ENCODE measurements at regions not wholly inside any gene's neighbourhood (a gene's known extent, or its start where the extent isn't known, plus 50 kb on each side); places are given as distances from the start of the nearest gene placed in this dataset.

DNA sequence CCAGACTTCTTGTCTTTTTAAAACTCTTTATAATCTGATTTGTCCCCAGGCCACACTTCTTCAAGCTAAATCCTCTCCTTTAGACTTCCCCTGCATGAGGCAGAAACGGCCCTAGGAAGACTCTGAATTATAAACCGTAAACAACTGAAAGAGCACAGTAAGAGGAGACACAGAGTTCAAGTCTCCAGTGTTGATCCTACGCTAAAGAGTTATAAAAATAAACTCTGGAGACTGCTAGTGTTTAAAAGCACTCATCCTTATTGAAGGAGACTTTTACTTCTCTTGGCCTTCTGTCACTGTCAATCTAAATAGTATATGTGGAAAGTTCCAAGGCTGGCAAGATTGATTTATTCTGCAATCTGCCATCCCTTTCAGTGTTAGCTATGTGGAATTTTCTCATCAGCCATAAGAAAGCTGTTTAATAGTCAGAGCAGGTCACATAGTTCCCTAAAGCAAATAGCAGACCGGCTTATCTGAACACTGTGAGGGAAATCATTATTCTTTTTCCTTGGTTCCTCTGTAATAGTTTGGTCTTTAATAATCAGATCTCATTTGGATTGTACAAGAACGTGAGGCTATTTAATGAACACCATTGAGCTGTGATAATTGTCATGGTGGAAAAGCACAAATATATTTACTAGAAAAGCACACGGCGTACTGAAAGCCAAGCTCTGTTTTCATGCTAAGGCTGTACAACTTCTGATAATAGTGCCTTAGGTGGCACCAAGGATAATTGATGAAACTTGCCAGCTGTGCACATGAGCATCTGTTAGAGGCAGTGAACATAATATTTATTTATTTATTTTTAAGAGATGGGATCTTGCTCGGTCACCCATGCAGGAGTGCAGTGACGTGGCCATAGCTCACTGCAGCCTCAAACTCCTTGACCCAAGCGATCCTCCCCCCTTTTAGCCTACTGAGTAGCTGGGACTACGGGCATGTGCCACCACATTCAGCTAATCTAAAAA is 157.7 kb downstream of the CEP135 start:
- Mint-ChIP-seq H3K27me3 (ENCODE audit: low read depth) (no peaks in the 10 kb centered on the region), H3K4me1 (peaks cover 7 to 19% of the 10 kb centered on the region in 2 experiments; a peak in 2 of 4 replicates), H3K9me3 (no peaks in the 10 kb centered on the region), H3K27ac (peak overlapping the region in 1 of 3 experiments; percentile 13; a peak in 1 of 7 replicates), H3K36me3 (ENCODE audit: insufficient read depth in 1 of 3, low read depth in 3 of 3) (no peaks in the 10 kb centered on the region), H3K4me3 (no peak overlapping the region)
- Histone ChIP-seq H2AFZ (ENCODE audit: low read length) (no peak overlapping the region), H3K4me2 (ENCODE audit: insufficient read depth, insufficient read length, low read length) (no peak overlapping the region), H3K27me3 (ENCODE audit: insufficient read depth, low read length) (no peaks in the 10 kb centered on the region), H4K8ac (replicated peaks; ENCODE audit: insufficient read length, low read depth, low read length) (no peak overlapping the region), H3K9ac (ENCODE audit: extremely low read depth, insufficient read length, low read length) (no peak overlapping the region), H4K20me1 (ENCODE audit: control insufficient read depth, insufficient read depth, insufficient read length) (no peaks in the 10 kb centered on the region), H2BK120ac (ENCODE audit: low read depth, low read length, poor library complexity, severe bottlenecking) (no peak overlapping the region), H2BK20ac (ENCODE audit: low read depth, low read length, poor library complexity, severe bottlenecking) (no peak overlapping the region), H2BK5ac (ENCODE audit: insufficient read length, low read length) (no peak overlapping the region), H3K18ac (ENCODE audit: insufficient read length, low read depth, low read length) (no peak overlapping the region), H4K91ac (ENCODE audit: insufficient read length, low read depth, low read length) (no peak overlapping the region), H3K4ac (ENCODE audit: low read depth, low read length) (no peak overlapping the region), H3K79me2 (ENCODE audit: insufficient read depth, low read length) (no peaks in the 10 kb centered on the region), H3K56ac (ENCODE audit: insufficient read length, low read depth, low read length) (no peak overlapping the region), H2BK15ac (ENCODE audit: low read depth, low read length) (no peak overlapping the region), H4K5ac (ENCODE audit: insufficient read length, low read depth, low read length) (no peak overlapping the region), H3K9me3 (ENCODE audit: control insufficient read depth, low read depth, low read length) (no peaks in the 10 kb centered on the region), H3K4me1 (ENCODE audit: insufficient read depth, low read length) (no peaks in the 10 kb centered on the region; the same call in 1 of the 2 replicates), H3K14ac (ENCODE audit: insufficient read depth, low read length) (no peak overlapping the region), H2AK5ac (ENCODE audit: insufficient read length, low read length) (no peak overlapping the region), H3K79me1 (ENCODE audit: insufficient read depth, low read depth, low read length, poor library complexity, severe bottlenecking) (no peaks in the 10 kb centered on the region), H3T11ph (ENCODE audit: low read length) (no peak overlapping the region), H2BK12ac (ENCODE audit: insufficient read length, low read depth, low read length) (no peak overlapping the region), H3K23me2 (ENCODE audit: insufficient read length, low read depth, low read length, poor library complexity, severe bottlenecking) (no peaks in the 10 kb centered on the region), H3K27ac (ENCODE audit: insufficient read length, low read depth, low read length) (no peak overlapping the region), H3K23ac (ENCODE audit: insufficient read length, low read depth, low read length) (no peak overlapping the region)
- no CpG with 5 or more reads among the region's 11 CpGs for WGBS (ENCODE audit: extremely low coverage, insufficient read length, low lambda C conversion rate)
- DNase-seq, result no peak
- no peak for TF ChIP-seq CTCF (conservative IDR thresholded peaks at IDR 0.05)

Data from H9 (cell line).